Renal cortical epithelial cell (primary cell): ENCODE measurements at regions not wholly inside any gene's neighbourhood (a gene's known extent, or its start where the extent isn't known, plus 50 kb on each side); places are given as distances from the start of the nearest gene placed in this dataset.

Source experiments
- DNase-seq: peaks from one replicate; pipeline ENCODE4 v3.0.0-alpha.2; 2011; ENCODE audit warnings: low read depth

GRCh38 chr2:236922061-236922460 is 163.6 kb upstream of the COPS8 start:
- DNase-seq, result no peak

GRCh38 chr2:236928380-236929037 is 157.2 kb upstream of the COPS8 start:
- peak; percentile 16 for DNase-seq

GRCh38 chr2:236932831-236933361 is 152.8 kb upstream of the COPS8 start:
- DNase-seq, result no peak

GRCh38 chr2:236934166-236934565 is 151.5 kb upstream of the COPS8 start:
- no peak for DNase-seq

- no peak for DNase-seq
These were observed 151.0 kb upstream of the COPS8 start for GRCh38 chr2:236934656-236935055.

- DNase-seq, result no peak
These were observed 150.6 kb upstream of the COPS8 start for GRCh38 chr2:236935083-236935482.

- DNase-seq, result no peak
These were observed 149.9 kb upstream of the COPS8 start for GRCh38 chr2:236935631-236936445.

GRCh38 chr2:236936446-236936940 is 149.2 kb upstream of the COPS8 start:
- DNase-seq, result no peak

- DNase-seq, result no peak
These were observed 147.6 kb upstream of the COPS8 start for GRCh38 chr2:236938126-236938525.

GRCh38 chr2:236939271-236939670 is 146.4 kb upstream of the COPS8 start:
- no peak for DNase-seq

GRCh38 chr2:236939721-236940231 is 145.9 kb upstream of the COPS8 start:
- no peak for DNase-seq

GRCh38 chr2:236940497-236940896 is 145.2 kb upstream of the COPS8 start:
- DNase-seq, result no peak

- no peak for DNase-seq
These were observed 144.7 kb upstream of the COPS8 start for GRCh38 chr2:236940916-236941520.

- no peak for DNase-seq
These were observed 144.1 kb upstream of the COPS8 start for GRCh38 chr2:236941551-236941950.

- no peak for DNase-seq
These were observed 143.1 kb upstream of the COPS8 start for GRCh38 chr2:236942554-236942953.

- no peak for DNase-seq
These were observed 142.6 kb upstream of the COPS8 start for GRCh38 chr2:236943068-236943467.

- no peak for DNase-seq
These were observed 141.7 kb upstream of the COPS8 start for GRCh38 chr2:236943841-236944513.

- no peak for DNase-seq
These were observed 141.1 kb upstream of the COPS8 start for GRCh38 chr2:236944561-236944960.

- DNase-seq, result no peak
These were observed 140.2 kb upstream of the COPS8 start for GRCh38 chr2:236945431-236946016.

- no peak for DNase-seq
These were observed 138.8 kb upstream of the COPS8 start for GRCh38 chr2:236946871-236947270.

GRCh38 chr2:236947294-236947693 is 138.4 kb upstream of the COPS8 start:
- no peak for DNase-seq
